ENCODE measurements at regions not wholly inside any gene's neighbourhood (a gene's known extent, or its start where the extent isn't known, plus 50 kb on each side); places are given as distances from the start of the nearest gene placed in this dataset.

GRCh38 chr6:26220145-26220970 is 133.1 kb downstream of the HFE start:
- no peak overlapping the region for H3K9ac ChIP-seq (ENCODE audit: low read depth in 1 of 2, low read length in 2 of 2)
- WGBS, result 78% methylated on average over 5 of the region's 5 CpGs
- H3K36me3 ChIP-seq (ENCODE audit: control insufficient read depth in 4 of 4, insufficient read depth in 3 of 4, low read depth in 1 of 4, low read length in 3 of 4), result no peaks in the 10 kb centered on the region
- H3K27me3 ChIP-seq (ENCODE audit: control insufficient read depth in 4 of 4, insufficient read depth in 4 of 4, low read length in 3 of 4), result no peaks in the 10 kb centered on the region
- DNase-seq (ENCODE audit: low spot score), result no peak
- H3K4me3 ChIP-seq (ENCODE audit: low read depth in 1 of 3, low read length in 3 of 3), result no peak overlapping the region
- no peak overlapping the region for H3K27ac ChIP-seq (ENCODE audit: low read depth in 1 of 2, low read length in 2 of 2)
- peaks cover 0 to 39% (median 20%) of the 10 kb centered on the region in 4 donors for H3K4me1 ChIP-seq (ENCODE audit: control insufficient read depth in 4 of 4, insufficient read depth in 4 of 4, low read length in 3 of 4)
- TF ChIP-seq FOXA1 (IDR thresholded peaks at IDR 0.05) (no peak), SP1 (IDR thresholded peaks at IDR 0.05) (no peak), NR2F2 (IDR thresholded peaks at IDR 0.05) (no peak), FOXA2 (IDR thresholded peaks at IDR 0.05) (no peak), REST (IDR thresholded peaks at IDR 0.05) (no peak), ZBTB33 (IDR thresholded peaks at IDR 0.05) (no peak)
- H3K9me3 ChIP-seq (ENCODE audit: control insufficient read depth in 4 of 4, low read length in 3 of 4), result peaks cover 0 to 5% (median 3%) of the 10 kb centered on the region in 4 donors

GRCh38 chr6:26221186-26221585 is 134.0 kb downstream of the HFE start:
- no peaks in the 10 kb centered on the region for H3K27me3 ChIP-seq (ENCODE audit: control insufficient read depth in 4 of 4, insufficient read depth in 4 of 4, low read length in 3 of 4)
- H3K9ac ChIP-seq (ENCODE audit: low read depth in 1 of 2, low read length in 2 of 2), result no peak overlapping the region
- 97% methylated on average over 4 of the region's 4 CpGs for WGBS
- no peak overlapping the region for H3K27ac ChIP-seq (ENCODE audit: low read depth in 1 of 2, low read length in 2 of 2)
- TF ChIP-seq NR2F2 (IDR thresholded peaks at IDR 0.05) (no peak), FOXA1 (IDR thresholded peaks at IDR 0.05) (no peak), EGR1 (IDR thresholded peaks at IDR 0.05; ENCODE audit: low read depth in 2 of 2) (no peak), SP1 (IDR thresholded peaks at IDR 0.05) (no peak), MAX (IDR thresholded peaks at IDR 0.05) (no peak), TAF1 (conservative IDR thresholded peaks at IDR 0.05) (no peak), ZBTB33 (IDR thresholded peaks at IDR 0.05) (no peak), REST (IDR thresholded peaks at IDR 0.05) (no peak), RXRA (IDR thresholded peaks at IDR 0.05) (no peak)
- peaks cover 0 to 30% (median 15%) of the 10 kb centered on the region in 4 donors for H3K4me1 ChIP-seq (ENCODE audit: control insufficient read depth in 4 of 4, insufficient read depth in 4 of 4, low read length in 3 of 4)
- no peak for DNase-seq (ENCODE audit: low spot score)
- no peak overlapping the region for H3K4me3 ChIP-seq (ENCODE audit: low read depth in 1 of 3, low read length in 3 of 3)
- H3K9me3 ChIP-seq (ENCODE audit: control insufficient read depth in 4 of 4, low read length in 3 of 4), result peaks cover 0 to 7% (median 4%) of the 10 kb centered on the region in 4 donors
- H3K36me3 ChIP-seq (ENCODE audit: control insufficient read depth in 4 of 4, insufficient read depth in 3 of 4, low read depth in 1 of 4, low read length in 3 of 4), result no peaks in the 10 kb centered on the region

All from liver (tissue), 7 donors.